ENCODE measurements at regions not wholly inside any gene's neighbourhood (a gene's known extent, or its start where the extent isn't known, plus 50 kb on each side); places are given as distances from the start of the nearest gene placed in this dataset.

- no peaks in the 10 kb centered on the region for H3K27me3 ChIP-seq (ENCODE audit: control insufficient read depth, insufficient read depth, low read length)
- H2AFZ ChIP-seq (ENCODE audit: low read length): no peak overlapping the region
- H4K20me1 ChIP-seq (ENCODE audit: control insufficient read depth, extremely low read depth, insufficient read depth, low read length): no peaks in the 10 kb centered on the region
- H3K9me3 ChIP-seq (ENCODE audit: control insufficient read depth, insufficient read depth, low read depth, low read length): no peaks in the 10 kb centered on the region
- no peak for DNase-seq (ENCODE audit: low read depth in 2 of 2)
- no peak for TF ChIP-seq EZH2 (IDR thresholded peaks at IDR 0.05; ENCODE audit: low read length, missing control alignments)
- TF ChIP-seq, protein P1, sequence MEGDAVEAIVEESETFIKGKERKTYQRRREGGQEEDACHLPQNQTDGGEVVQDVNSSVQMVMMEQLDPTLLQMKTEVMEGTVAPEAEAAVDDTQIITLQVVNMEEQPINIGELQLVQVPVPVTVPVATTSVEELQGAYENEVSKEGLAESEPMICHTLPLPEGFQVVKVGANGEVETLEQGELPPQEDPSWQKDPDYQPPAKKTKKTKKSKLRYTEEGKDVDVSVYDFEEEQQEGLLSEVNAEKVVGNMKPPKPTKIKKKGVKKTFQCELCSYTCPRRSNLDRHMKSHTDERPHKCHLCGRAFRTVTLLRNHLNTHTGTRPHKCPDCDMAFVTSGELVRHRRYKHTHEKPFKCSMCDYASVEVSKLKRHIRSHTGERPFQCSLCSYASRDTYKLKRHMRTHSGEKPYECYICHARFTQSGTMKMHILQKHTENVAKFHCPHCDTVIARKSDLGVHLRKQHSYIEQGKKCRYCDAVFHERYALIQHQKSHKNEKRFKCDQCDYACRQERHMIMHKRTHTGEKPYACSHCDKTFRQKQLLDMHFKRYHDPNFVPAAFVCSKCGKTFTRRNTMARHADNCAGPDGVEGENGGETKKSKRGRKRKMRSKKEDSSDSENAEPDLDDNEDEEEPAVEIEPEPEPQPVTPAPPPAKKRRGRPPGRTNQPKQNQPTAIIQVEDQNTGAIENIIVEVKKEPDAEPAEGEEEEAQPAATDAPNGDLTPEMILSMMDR (conservative IDR thresholded peaks at IDR 0.05 in 1 of 2, IDR thresholded peaks at IDR 0.05 in 1 of 2; ENCODE audit: low read depth in 1 of 2, low read length in 2 of 2): no peak
- no peak overlapping the region for H3K4me2 ChIP-seq (ENCODE audit: extremely low read depth, insufficient read depth, low read length)
- no peaks in the 10 kb centered on the region for H3K79me2 ChIP-seq (ENCODE audit: control insufficient read depth, insufficient read depth, low read length)
- no peaks in the 10 kb centered on the region for H3K36me3 ChIP-seq (ENCODE audit: control insufficient read depth, insufficient read depth, low read length)
- no peak overlapping the region for H3K27ac ChIP-seq (ENCODE audit: insufficient read depth, low read length)
- no peak overlapping the region for H3K4me3 ChIP-seq (replicated peaks in 1 of 4; ENCODE audit: control extremely low read depth in 1 of 4, insufficient read depth in 1 of 4, low read depth in 3 of 4, low read length in 4 of 4)
- H3K4me1 ChIP-seq (ENCODE audit: control insufficient read depth, extremely low read depth, insufficient read depth, low read length): no peaks in the 10 kb centered on the region
- H3K9ac ChIP-seq (ENCODE audit: insufficient read depth, low read length): no peak overlapping the region
Observed at GRCh38 chr19:33902802-33903488, 106.3 kb downstream of the KCTD15 start.

DNA sequence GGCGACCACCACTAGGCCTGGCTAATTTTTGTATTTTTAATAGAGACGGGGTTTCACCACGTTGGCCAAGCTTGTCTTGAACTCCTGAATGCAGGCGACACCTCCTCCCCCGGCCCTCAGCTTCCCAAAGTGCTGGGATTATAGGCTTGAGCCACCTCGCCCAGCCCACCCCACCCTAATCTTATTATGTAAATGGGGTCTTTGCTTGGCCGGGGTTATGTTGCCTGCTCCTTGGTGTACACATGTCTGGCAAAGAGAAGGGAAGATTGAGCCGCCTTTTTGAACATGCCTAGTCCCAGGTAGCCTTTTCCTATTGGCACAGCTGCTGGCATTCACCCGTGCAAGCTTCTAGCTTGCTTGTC, 106.8 kb downstream of the KCTD15 start:
- no peaks in the 10 kb centered on the region for H3K79me2 ChIP-seq (ENCODE audit: control insufficient read depth, insufficient read depth, low read length)
- no peaks in the 10 kb centered on the region for H3K4me1 ChIP-seq (ENCODE audit: control insufficient read depth, extremely low read depth, insufficient read depth, low read length)
- H3K36me3 ChIP-seq (ENCODE audit: control insufficient read depth, insufficient read depth, low read length): no peaks in the 10 kb centered on the region
- H2AFZ ChIP-seq (ENCODE audit: low read length): no peak overlapping the region
- no peak overlapping the region for H3K9ac ChIP-seq (ENCODE audit: insufficient read depth, low read length)
- no peak for TF ChIP-seq EZH2 (IDR thresholded peaks at IDR 0.05; ENCODE audit: low read length, missing control alignments)
- TF ChIP-seq, protein P1 (conservative IDR thresholded peaks at IDR 0.05 in 1 of 2, IDR thresholded peaks at IDR 0.05 in 1 of 2; ENCODE audit: low read depth in 1 of 2, low read length in 2 of 2): no peak
- H3K4me2 ChIP-seq (ENCODE audit: extremely low read depth, insufficient read depth, low read length): no peak overlapping the region
- H3K9me3 ChIP-seq (ENCODE audit: control insufficient read depth, insufficient read depth, low read depth, low read length): no peaks in the 10 kb centered on the region
- no peak overlapping the region for H3K27ac ChIP-seq (ENCODE audit: insufficient read depth, low read length)
- DNase-seq (ENCODE audit: low read depth in 2 of 2): no peak
- no peaks in the 10 kb centered on the region for H3K27me3 ChIP-seq (ENCODE audit: control insufficient read depth, insufficient read depth, low read length)
- no peak overlapping the region for H3K4me3 ChIP-seq (replicated peaks in 1 of 4; ENCODE audit: control extremely low read depth in 1 of 4, insufficient read depth in 1 of 4, low read depth in 3 of 4, low read length in 4 of 4)
- H4K20me1 ChIP-seq (ENCODE audit: control insufficient read depth, extremely low read depth, insufficient read depth, low read length): no peaks in the 10 kb centered on the region

GRCh38 chr19:33904681-33905080, 108.0 kb downstream of the KCTD15 start:
- TF ChIP-seq, protein P1 (conservative IDR thresholded peaks at IDR 0.05 in 1 of 2, IDR thresholded peaks at IDR 0.05 in 1 of 2; ENCODE audit: low read depth in 1 of 2, low read length in 2 of 2): no peak
- no peak for TF ChIP-seq EZH2 (IDR thresholded peaks at IDR 0.05; ENCODE audit: low read length, missing control alignments)
- Histone ChIP-seq H3K4me3 (replicated peaks in 1 of 4; ENCODE audit: control extremely low read depth in 1 of 4, insufficient read depth in 1 of 4, low read depth in 3 of 4, low read length in 4 of 4) (no peak overlapping the region), H2AFZ (ENCODE audit: low read length) (no peak overlapping the region), H3K27ac (ENCODE audit: insufficient read depth, low read length) (no peak overlapping the region), H3K4me2 (ENCODE audit: extremely low read depth, insufficient read depth, low read length) (no peak overlapping the region), H3K27me3 (ENCODE audit: control insufficient read depth, insufficient read depth, low read length) (no peaks in the 10 kb centered on the region), H4K20me1 (ENCODE audit: control insufficient read depth, extremely low read depth, insufficient read depth, low read length) (no peaks in the 10 kb centered on the region), H3K4me1 (ENCODE audit: control insufficient read depth, extremely low read depth, insufficient read depth, low read length) (no peaks in the 10 kb centered on the region), H3K9me3 (ENCODE audit: control insufficient read depth, insufficient read depth, low read depth, low read length) (no peaks in the 10 kb centered on the region), H3K9ac (ENCODE audit: insufficient read depth, low read length) (no peak overlapping the region), H3K79me2 (ENCODE audit: control insufficient read depth, insufficient read depth, low read length) (no peaks in the 10 kb centered on the region), H3K36me3 (ENCODE audit: control insufficient read depth, insufficient read depth, low read length) (no peaks in the 10 kb centered on the region)
- peak in 1 of 2 donors; percentile 29 for DNase-seq (ENCODE audit: low read depth in 2 of 2)

All from fibroblast of lung (primary cell).